ENCODE measurements at regions not wholly inside any gene's neighbourhood (a gene's known extent, or its start where the extent isn't known, plus 50 kb on each side); places are given as distances from the start of the nearest gene placed in this dataset.

- TF ChIP-seq POLR2AphosphoS5 (IDR thresholded peaks at IDR 0.05) (no peak), EP300 (IDR thresholded peaks at IDR 0.05) (no peak), CTCF (IDR thresholded peaks at IDR 0.05) (no peak)
These were observed 239.1 kb downstream of the VRK1 start for GRCh38 chr14:97036086-97036852.
